IPS DF 6.9 (cell line): ENCODE measurements at regions not wholly inside any gene's neighbourhood (a gene's known extent, or its start where the extent isn't known, plus 50 kb on each side); places are given as distances from the start of the nearest gene placed in this dataset.
"Not testable (repeated sequence)": the region's sequence is repeated elsewhere in the genome, so short reads cannot be mapped to it uniquely, and the experiment has no call there.

ENCODE experiments used
- DNase-seq: peaks from one replicate; pipeline ENCODE4 v3.0.0-alpha.2; 2013; ENCODE audit warnings: low read depth, low spot score
- H3K27ac ChIP-seq: one replicate; pipeline ENCODE4 v1.5.1; 2013; ENCODE audit warnings: low read length, control low read depth
- H3K27me3 ChIP-seq: 2 replicates; pipeline ENCODE4 v1.6.1; 2013; ENCODE audit warnings: mild to moderate bottlenecking, low read length; ENCODE audit not compliant: control insufficient read depth, insufficient read depth
- H3K36me3 ChIP-seq: 2 replicates; pipeline ENCODE4 v1.6.1; 2013; ENCODE audit warnings: low read length; ENCODE audit not compliant: control insufficient read depth, insufficient read depth
- H3K4me1 ChIP-seq: 2 replicates; pipeline ENCODE4 v1.6.1; 2013; ENCODE audit warnings: low read length; ENCODE audit not compliant: control insufficient read depth, insufficient read depth
- H3K4me3 ChIP-seq: 2 replicates; pipeline ENCODE4 v1.5.1; 2013; ENCODE audit warnings: mild to moderate bottlenecking, low read length
- H3K9me3 ChIP-seq: 2 replicates; pipeline ENCODE4 v1.6.1; 2013; ENCODE audit warnings: low read length, inconsistent platforms; ENCODE audit not compliant: control insufficient read depth, insufficient read depth
- WGBS: extraction: QIAGEN DNeasy Blood & Tissue Kit; methylation state at CpG from one replicate; pipeline ENCODE4 v1.1.7; 2013; ENCODE audit warnings: mixed read lengths, missing lambda C conversion rate; ENCODE audit not compliant: insufficient read length, insufficient coverage; 5-methylcytosine and 5-hydroxymethylcytosine counted together

- H3K36me3 ChIP-seq: no peaks in the 10 kb centered on the region
- no CpG with 5 or more reads among the region's 4 CpGs for WGBS
- H3K4me1 ChIP-seq: no peaks in the 10 kb centered on the region
- H3K27ac ChIP-seq: no peak overlapping the region
- peaks cover 1% of the 10 kb centered on the region; the same call in 1 of the 2 replicates for H3K9me3 ChIP-seq
- H3K27me3 ChIP-seq: no peaks in the 10 kb centered on the region
- no peak for DNase-seq
- no peak overlapping the region for H3K4me3 ChIP-seq
These were observed 151.7 kb upstream of the HDDC2 start for GRCh38 chr6:125453516-125453915.

DNA sequence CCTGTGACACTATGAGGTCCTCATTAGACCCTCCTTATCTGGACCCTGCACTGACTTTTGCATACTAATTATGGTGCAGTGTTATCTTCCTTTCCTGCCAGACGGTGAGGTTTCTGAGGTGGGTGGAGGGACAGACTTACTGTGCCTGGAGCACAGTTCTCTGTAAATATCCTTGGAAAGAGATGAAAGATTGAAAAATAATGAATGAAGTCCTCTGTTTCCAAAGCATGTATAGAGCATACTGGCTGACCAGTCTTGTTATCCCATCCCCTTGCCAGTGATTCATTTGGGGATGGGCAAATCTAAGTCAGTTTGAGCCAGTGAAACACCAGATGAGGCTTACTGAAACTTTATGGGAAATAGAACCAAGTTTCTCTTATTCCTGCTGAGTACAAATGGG, 152.6 kb upstream of the HDDC2 start:
- WGBS: no CpG with 5 or more reads among the region's 1 CpG
- Histone ChIP-seq H3K9me3 (peaks cover 1% of the 10 kb centered on the region; the same call in 1 of the 2 replicates), H3K27ac (no peak overlapping the region), H3K4me3 (no peak overlapping the region), H3K4me1 (no peaks in the 10 kb centered on the region), H3K36me3 (no peaks in the 10 kb centered on the region), H3K27me3 (no peaks in the 10 kb centered on the region)
- no peak for DNase-seq

GRCh38 chr6:125458493-125458892, 156.7 kb upstream of the HDDC2 start:
- H3K9me3 ChIP-seq, H3K36me3 ChIP-seq, DNase-seq, H3K4me1 ChIP-seq, H3K4me3 ChIP-seq, H3K27ac ChIP-seq, H3K27me3 ChIP-seq: not testable (repeated sequence)
- no CpG with 5 or more reads among the region's 1 CpG for WGBS

DNA sequence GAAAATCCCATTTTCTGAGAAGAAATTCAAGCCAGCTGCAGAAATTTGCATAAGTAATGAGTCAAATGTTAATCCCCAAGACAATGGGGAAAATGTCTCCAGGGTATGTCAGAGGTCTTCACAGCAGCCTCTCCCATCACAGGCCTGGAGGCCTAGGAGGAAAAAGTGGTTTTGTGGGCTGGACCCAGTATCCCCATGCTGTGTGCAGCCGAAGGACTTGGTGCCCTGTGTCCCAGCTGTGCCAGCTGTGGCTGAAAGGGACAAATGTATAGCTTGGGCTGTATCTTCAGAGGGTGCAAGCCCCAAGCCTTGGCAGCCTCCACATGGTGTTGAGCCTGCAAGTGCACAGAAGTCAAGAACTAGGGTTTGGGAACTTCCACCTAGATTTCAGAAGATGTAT, 163.6 kb upstream of the HDDC2 start:
- H3K9me3 ChIP-seq, H3K36me3 ChIP-seq, DNase-seq, H3K4me3 ChIP-seq, H3K4me1 ChIP-seq, H3K27me3 ChIP-seq, H3K27ac ChIP-seq: not testable (repeated sequence)
- no CpG with 5 or more reads among the region's 1 CpG for WGBS

DNA sequence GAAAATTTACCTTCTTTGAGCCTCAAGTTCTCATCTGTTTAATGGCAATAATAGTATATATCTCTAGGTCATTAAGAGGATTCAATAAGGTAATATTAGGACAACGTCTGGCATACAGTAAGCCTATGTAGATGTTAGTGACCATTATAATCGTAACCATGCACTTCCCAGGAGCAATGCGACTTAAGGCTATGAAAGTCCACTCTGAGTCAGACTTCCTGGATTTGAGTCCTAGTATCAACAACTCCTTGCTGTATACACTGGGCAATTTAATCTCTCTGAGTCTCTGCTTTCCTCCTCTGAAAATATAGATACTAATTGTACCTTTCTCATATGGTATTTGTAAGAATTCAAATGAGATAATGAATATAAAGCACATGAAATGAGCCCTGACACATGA, 168.1 kb upstream of the HDDC2 start:
- DNase-seq: no peak
- no CpG with 5 or more reads among the region's 3 CpGs for WGBS
- H3K27ac ChIP-seq: no peak overlapping the region

GRCh38 chr6:125471667-125472066, 169.9 kb upstream of the HDDC2 start:
- H3K4me1 ChIP-seq: peaks cover 3% of the 10 kb centered on the region; the same call in 1 of the 2 replicates
- no CpG with 5 or more reads among the region's 1 CpG for WGBS
- no peaks in the 10 kb centered on the region for H3K9me3 ChIP-seq
- H3K27me3 ChIP-seq: no peaks in the 10 kb centered on the region
- no peak for DNase-seq
- H3K27ac ChIP-seq: no peak overlapping the region
- no peak overlapping the region for H3K4me3 ChIP-seq
- H3K36me3 ChIP-seq: no peaks in the 10 kb centered on the region

More for the DNA sequence above, 168.1 kb upstream of the HDDC2 start:
- Histone ChIP-seq H3K36me3 (no peaks in the 10 kb centered on the region; the same call in 1 of the 2 replicates), H3K4me3 (no peak overlapping the region), H3K27me3 (no peaks in the 10 kb centered on the region), H3K9me3 (peaks cover 3% of the 10 kb centered on the region; the same call in 1 of the 2 replicates), H3K4me1 (peaks cover 3% of the 10 kb centered on the region; the same call in 1 of the 2 replicates)

DNA sequence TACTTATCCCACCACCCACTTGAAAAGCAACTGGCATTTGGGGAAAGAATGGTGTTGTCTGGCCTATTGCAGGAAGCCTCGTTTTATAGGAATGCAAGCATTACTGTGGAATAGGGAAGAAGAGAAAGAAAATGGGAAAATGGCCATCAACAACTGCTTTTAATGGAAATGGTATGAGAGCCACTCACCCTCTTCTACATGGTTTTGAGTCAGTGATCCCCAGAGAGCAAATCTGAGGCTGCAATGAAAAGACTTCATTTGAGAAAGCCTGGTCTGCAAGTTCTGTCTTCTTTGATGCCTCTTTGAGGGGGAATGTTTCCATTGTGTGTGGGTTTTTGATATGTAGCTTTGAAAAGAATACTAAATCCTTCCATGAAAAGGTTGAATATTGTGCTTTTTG, 172.3 kb upstream of the HDDC2 start:
- H3K4me3 ChIP-seq: no peak overlapping the region
- no peak overlapping the region for H3K27ac ChIP-seq
- no peaks in the 10 kb centered on the region for H3K36me3 ChIP-seq
- no peak for DNase-seq
- H3K4me1 ChIP-seq: peaks cover 3% of the 10 kb centered on the region; the same call in 1 of the 2 replicates
- WGBS: no CpG with 5 or more reads among the region's 1 CpG
- no peaks in the 10 kb centered on the region for H3K27me3 ChIP-seq
- H3K9me3 ChIP-seq: no peaks in the 10 kb centered on the region

DNA sequence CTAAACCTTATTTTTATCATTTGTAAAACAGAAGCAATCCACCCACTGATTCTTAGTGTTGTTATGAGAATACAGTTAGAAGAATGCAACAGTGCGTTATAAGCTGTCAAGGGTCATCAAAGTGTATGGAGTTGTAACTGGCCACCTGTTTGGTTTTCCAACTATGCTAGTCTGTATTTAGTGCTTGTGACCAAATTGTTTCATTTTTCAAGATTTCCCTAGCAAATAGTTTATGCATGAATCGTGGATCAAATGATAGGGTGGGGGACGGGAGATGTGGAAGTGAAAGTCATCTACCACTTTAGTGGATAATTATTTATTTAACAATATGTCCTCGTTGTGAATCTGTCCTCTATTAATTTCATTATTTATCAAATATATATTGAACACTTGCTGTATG, 175.4 kb upstream of the HDDC2 start:
- no peaks in the 10 kb centered on the region for H3K36me3 ChIP-seq
- no peak overlapping the region for H3K27ac ChIP-seq
- no peaks in the 10 kb centered on the region for H3K9me3 ChIP-seq
- DNase-seq: no peak
- no peaks in the 10 kb centered on the region for H3K27me3 ChIP-seq
- H3K4me3 ChIP-seq: no peak overlapping the region
- H3K4me1 ChIP-seq: no peaks in the 10 kb centered on the region
- no CpG with 5 or more reads among the region's 4 CpGs for WGBS

- H3K27ac ChIP-seq: no peak overlapping the region
- H3K4me3 ChIP-seq: no peak overlapping the region
- H3K27me3 ChIP-seq: no peaks in the 10 kb centered on the region
- no CpG with 5 or more reads among the region's 3 CpGs for WGBS
- no peaks in the 10 kb centered on the region for H3K4me1 ChIP-seq
- no peaks in the 10 kb centered on the region for H3K9me3 ChIP-seq
- DNase-seq: no peak
- H3K36me3 ChIP-seq: no peaks in the 10 kb centered on the region
These were observed 176.1 kb upstream of the HDDC2 start for GRCh38 chr6:125477844-125478243.

- Histone ChIP-seq H3K4me1 (no peaks in the 10 kb centered on the region), H3K36me3 (no peaks in the 10 kb centered on the region), H3K27ac (no peak overlapping the region), H3K9me3 (no peaks in the 10 kb centered on the region), H3K4me3 (no peak overlapping the region), H3K27me3 (no peaks in the 10 kb centered on the region)
- no CpG with 5 or more reads among the region's 2 CpGs for WGBS
- DNase-seq: no peak
These were observed 178.4 kb upstream of the HDDC2 start for GRCh38 chr6:125480146-125480545.

DNA sequence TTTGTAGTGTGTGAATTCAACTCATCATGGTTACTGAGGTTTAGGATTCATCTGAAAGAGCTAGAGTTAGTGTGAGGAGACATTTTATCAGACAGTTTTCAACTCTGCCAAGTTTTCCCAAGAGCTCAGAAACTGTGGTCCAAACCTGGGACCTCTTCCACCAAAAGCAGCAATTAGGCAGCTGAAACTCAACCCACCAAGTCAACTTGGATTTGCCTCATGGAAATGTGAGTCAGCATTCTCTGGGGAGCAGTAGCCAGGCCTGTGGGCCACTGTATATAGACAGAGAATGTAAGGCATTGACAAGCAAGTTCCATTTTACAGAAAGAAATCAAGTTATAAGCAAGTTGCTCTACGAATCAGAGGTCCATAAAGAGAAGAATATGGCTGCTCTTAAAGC, 178.8 kb upstream of the HDDC2 start:
- H3K9me3 ChIP-seq: no peaks in the 10 kb centered on the region
- H3K36me3 ChIP-seq: no peaks in the 10 kb centered on the region
- no peak overlapping the region for H3K4me3 ChIP-seq
- H3K27ac ChIP-seq: no peak overlapping the region
- no peak for DNase-seq
- H3K27me3 ChIP-seq: no peaks in the 10 kb centered on the region
- no CpG with 5 or more reads among the region's 1 CpG for WGBS
- H3K4me1 ChIP-seq: no peaks in the 10 kb centered on the region
